HG02840 (cell line): ENCODE measurements at regions not wholly inside any gene's neighbourhood (a gene's known extent, or its start where the extent isn't known, plus 50 kb on each side); places are given as distances from the start of the nearest gene placed in this dataset.

ENCODE experiments used
- ATAC-seq: cut with Tn5 transposase; IDR thresholded peaks from one replicate; pipeline ENCODE4 v1.9.1; 2021; ENCODE audit warnings: mild to moderate bottlenecking, moderate library complexity, moderate number of reproducible peaks; ENCODE audit not compliant: unreplicated experiment, low FRiP score

- ATAC-seq, result no peak
Observed at GRCh38 chr14:38536376-38537038, 280.6 kb upstream of the CLEC14A start.

- no peak for ATAC-seq
Observed at GRCh38 chr14:38528582-38528981, 272.7 kb upstream of the CLEC14A start.

- ATAC-seq, result no peak
Observed at GRCh38 chr14:38527502-38527878, 271.6 kb upstream of the CLEC14A start.

GRCh38 chr14:38526826-38527501 is 271.1 kb upstream of the CLEC14A start:
- ATAC-seq, result no peak

GRCh38 chr14:38524636-38525509 is 269.0 kb upstream of the CLEC14A start:
- no peak for ATAC-seq

GRCh38 chr14:38522724-38523123 is 266.8 kb upstream of the CLEC14A start:
- ATAC-seq, result no peak

GRCh38 chr14:38521591-38521990 is 265.7 kb upstream of the CLEC14A start:
- ATAC-seq, result no peak

GRCh38 chr14:38517426-38517825 is 261.5 kb upstream of the CLEC14A start:
- ATAC-seq, result no peak

- ATAC-seq, result no peak
Observed at GRCh38 chr14:38512236-38512635, 256.3 kb upstream of the CLEC14A start.

GRCh38 chr14:38507299-38507698 is 251.4 kb upstream of the CLEC14A start:
- ATAC-seq, result no peak

GRCh38 chr14:38505973-38506249 is 250.0 kb upstream of the CLEC14A start:
- no peak for ATAC-seq

- ATAC-seq, result no peak
Observed at GRCh38 chr14:38505221-38505972, 249.5 kb upstream of the CLEC14A start.

- ATAC-seq, result no peak
Observed at GRCh38 chr14:38504175-38504574, 248.3 kb upstream of the CLEC14A start.

GRCh38 chr14:38502239-38502638 is 246.3 kb upstream of the CLEC14A start:
- no peak for ATAC-seq

- no peak for ATAC-seq
Observed at GRCh38 chr14:38500125-38500524, 244.2 kb upstream of the CLEC14A start.

GRCh38 chr14:38496092-38496491 is 240.2 kb upstream of the CLEC14A start:
- no peak for ATAC-seq

- peak; percentile 88 for ATAC-seq
Observed at GRCh38 chr14:38490273-38490672, 234.4 kb upstream of the CLEC14A start.

GRCh38 chr14:38485026-38485425 is 229.1 kb upstream of the CLEC14A start:
- ATAC-seq, result no peak

- ATAC-seq, result no peak
Observed at GRCh38 chr14:38481952-38482678, 226.2 kb upstream of the CLEC14A start.

- no peak for ATAC-seq
Observed at GRCh38 chr14:38469156-38469555, 213.3 kb upstream of the CLEC14A start.
